Body of pancreas (tissue), 4 donors: ENCODE measurements at regions not wholly inside any gene's neighbourhood (a gene's known extent, or its start where the extent isn't known, plus 50 kb on each side); places are given as distances from the start of the nearest gene placed in this dataset.

Experiments used
- CTCF ChIP-seq, 7 experiments: fragments of 450-650 bp in 4 of 7; fragments of 200-600 bp in 3 of 7; sonication (generic) in 3 of 7; IDR thresholded peaks; one replicate each; pipeline ENCODE4 v1.5.1; 2016 to 2019; ENCODE audit warnings: antibody characterized with exemption in 7 of 7
- POLR2A ChIP-seq, 3 donors: fragments of 450-650 bp; IDR thresholded peaks; one replicate each; pipeline ENCODE4 v1.6.1; 2016; ENCODE audit warnings: antibody characterized with exemption in 3 of 3, mild to moderate bottlenecking in 2 of 3

GRCh38 chr2:117514371-117514770 lies 300.1 kb upstream of the DDX18 start:
- no peak for TF ChIP-seq CTCF (IDR thresholded peaks at IDR 0.05)
- TF ChIP-seq POLR2A (IDR thresholded peaks at IDR 0.05), result no peak
